ENCODE measurements at regions not wholly inside any gene's neighbourhood (a gene's known extent, or its start where the extent isn't known, plus 50 kb on each side); places are given as distances from the start of the nearest gene placed in this dataset.

DNA sequence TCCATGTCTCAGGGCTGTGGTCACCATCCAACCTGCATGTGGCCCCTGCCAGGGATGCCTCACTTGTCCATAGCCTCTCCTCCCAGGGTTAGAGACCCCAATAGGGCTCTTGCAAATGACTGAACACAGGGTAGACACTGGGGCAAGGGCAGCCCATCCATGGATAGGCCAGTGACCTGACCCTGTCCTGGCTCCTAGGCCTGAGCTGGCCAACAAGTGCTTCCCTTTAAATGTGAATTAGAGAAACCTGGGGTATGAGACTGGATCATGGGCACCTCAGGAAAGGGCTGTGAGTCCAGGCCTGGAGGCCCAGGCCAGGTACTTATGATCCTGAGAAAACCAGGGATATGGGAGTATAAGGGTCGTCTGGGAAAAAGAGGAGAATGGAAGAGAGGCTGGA, 64.5 kb downstream of the COPS8 start:
- Histone ChIP-seq H3K36me3 (ENCODE audit: insufficient read depth, low read depth, low read length) (no peaks in the 10 kb centered on the region), H3K4me1 (ENCODE audit: insufficient read depth, low read length) (peaks cover 2% of the 10 kb centered on the region; the same call in 1 of the 2 replicates), H3K9me3 (ENCODE audit: insufficient read depth, low read depth, low read length) (peaks cover 31% of the 10 kb centered on the region), H3K9ac (ENCODE audit: low read depth, low read length) (no peak overlapping the region), H3K27ac (ENCODE audit: low read length) (no peak overlapping the region), H3K4me3 (ENCODE audit: low read length) (no peak overlapping the region), H3K27me3 (ENCODE audit: insufficient read depth, low read length) (no peaks in the 10 kb centered on the region)

DNA sequence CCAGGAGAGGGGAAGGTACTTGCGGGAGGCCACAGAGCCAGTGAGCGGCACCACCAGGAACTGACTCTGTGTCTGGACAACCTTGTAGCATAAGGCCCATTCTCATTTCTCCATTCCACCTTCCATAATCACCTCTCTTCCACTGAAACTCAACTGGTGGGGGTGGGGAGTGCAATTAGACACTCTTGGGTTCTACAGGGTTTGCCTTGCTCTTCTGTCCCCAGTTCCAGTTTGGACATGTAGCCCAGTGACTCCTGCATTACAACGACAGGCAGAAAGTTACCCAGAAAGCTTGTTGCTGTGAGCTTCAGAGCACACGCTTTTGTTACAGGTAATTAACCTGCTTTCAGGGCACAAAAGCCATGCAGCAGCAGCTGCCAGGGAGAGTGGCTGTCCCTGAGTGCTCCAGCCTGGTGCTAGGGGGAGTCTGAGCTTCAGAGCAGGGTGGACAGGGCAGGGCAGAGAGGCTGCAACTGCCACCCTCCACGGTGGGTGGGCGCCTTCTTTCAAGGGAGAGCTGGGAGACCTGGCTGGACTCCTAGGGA, 65.2 kb downstream of the COPS8 start:
- peaks cover 28% of the 10 kb centered on the region for H3K9me3 ChIP-seq (ENCODE audit: insufficient read depth, low read depth, low read length)
- no peaks in the 10 kb centered on the region for H3K27me3 ChIP-seq (ENCODE audit: insufficient read depth, low read length)
- peaks cover 5% of the 10 kb centered on the region; the same call in 1 of the 2 replicates for H3K4me1 ChIP-seq (ENCODE audit: insufficient read depth, low read length)
- no peak overlapping the region for H3K4me3 ChIP-seq (ENCODE audit: low read length)
- no peak overlapping the region for H3K27ac ChIP-seq (ENCODE audit: low read length)
- H3K36me3 ChIP-seq (ENCODE audit: insufficient read depth, low read depth, low read length): no peaks in the 10 kb centered on the region
- H3K9ac ChIP-seq (ENCODE audit: low read depth, low read length): no peak overlapping the region

DNA sequence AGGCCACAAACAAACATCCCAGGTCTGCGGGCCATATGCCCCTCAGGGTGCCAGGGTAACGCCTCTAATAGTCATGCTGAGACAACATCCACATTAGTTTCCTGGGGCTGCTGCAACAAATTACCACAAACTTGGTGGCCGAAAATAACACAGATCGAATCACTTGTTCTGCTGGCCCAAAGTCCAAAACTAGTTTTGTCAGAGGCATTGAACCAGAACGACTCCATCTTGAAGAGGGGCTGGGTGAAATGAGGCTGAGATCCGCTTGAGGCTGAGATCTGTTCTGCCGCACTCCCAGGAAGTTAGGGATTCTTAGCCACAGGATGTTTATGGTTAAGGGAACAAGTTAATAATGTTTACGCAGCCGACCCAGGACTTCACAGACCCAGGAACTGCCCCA, 66.7 kb downstream of the COPS8 start:
- Histone ChIP-seq H3K27ac (ENCODE audit: low read length) (no peak overlapping the region), H3K4me1 (ENCODE audit: insufficient read depth, low read length) (peaks cover 5% of the 10 kb centered on the region; the same call in 1 of the 2 replicates), H3K9me3 (ENCODE audit: insufficient read depth, low read depth, low read length) (peaks cover 13% of the 10 kb centered on the region), H3K36me3 (ENCODE audit: insufficient read depth, low read depth, low read length) (no peaks in the 10 kb centered on the region), H3K4me3 (ENCODE audit: low read length) (no peak overlapping the region), H3K9ac (ENCODE audit: low read depth, low read length) (no peak overlapping the region), H3K27me3 (ENCODE audit: insufficient read depth, low read length) (no peaks in the 10 kb centered on the region)

DNA sequence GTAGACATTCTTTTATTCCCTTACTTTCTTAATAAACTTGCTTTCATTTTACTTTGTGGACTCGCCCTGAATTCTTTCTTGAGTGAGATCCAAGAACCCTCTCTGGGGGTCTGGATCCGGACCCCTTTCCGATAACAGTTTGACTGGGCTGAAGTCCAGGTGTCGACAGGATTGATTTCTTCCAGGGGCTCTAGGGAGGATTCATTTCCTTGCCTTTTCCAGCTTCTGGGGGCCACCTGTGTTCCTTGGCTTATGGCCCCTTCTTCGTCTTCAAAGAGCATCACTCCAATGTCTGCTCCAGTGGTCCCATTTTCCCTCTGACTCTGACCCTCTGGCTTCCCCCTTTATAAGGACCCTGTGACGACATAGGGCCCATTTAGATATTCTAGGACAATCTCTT, 67.5 kb downstream of the COPS8 start:
- Histone ChIP-seq H3K9ac (ENCODE audit: low read depth, low read length) (no peak overlapping the region), H3K27me3 (ENCODE audit: insufficient read depth, low read length) (no peaks in the 10 kb centered on the region), H3K27ac (ENCODE audit: low read length) (no peak overlapping the region), H3K36me3 (ENCODE audit: insufficient read depth, low read depth, low read length) (no peaks in the 10 kb centered on the region), H3K9me3 (ENCODE audit: insufficient read depth, low read depth, low read length) (peaks cover 5% of the 10 kb centered on the region), H3K4me3 (ENCODE audit: low read length) (no peak overlapping the region), H3K4me1 (ENCODE audit: insufficient read depth, low read length) (peaks cover 5% of the 10 kb centered on the region; the same call in 1 of the 2 replicates)

- H3K4me1 ChIP-seq (ENCODE audit: insufficient read depth, low read length): peaks cover 5% of the 10 kb centered on the region; the same call in 1 of the 2 replicates
- H3K9ac ChIP-seq (ENCODE audit: low read depth, low read length): no peak overlapping the region
- no peaks in the 10 kb centered on the region for H3K36me3 ChIP-seq (ENCODE audit: insufficient read depth, low read depth, low read length)
- no peaks in the 10 kb centered on the region for H3K9me3 ChIP-seq (ENCODE audit: insufficient read depth, low read depth, low read length)
- no peaks in the 10 kb centered on the region for H3K27me3 ChIP-seq (ENCODE audit: insufficient read depth, low read length)
- no peak overlapping the region for H3K4me3 ChIP-seq (ENCODE audit: low read length)
- H3K27ac ChIP-seq (ENCODE audit: low read length): no peak overlapping the region
Measured at GRCh38 chr2:237154082-237154638, 68.5 kb downstream of the COPS8 start.

GRCh38 chr2:237154884-237155851, 69.5 kb downstream of the COPS8 start:
- H3K9ac ChIP-seq (ENCODE audit: low read depth, low read length): no peak overlapping the region
- no peaks in the 10 kb centered on the region for H3K36me3 ChIP-seq (ENCODE audit: insufficient read depth, low read depth, low read length)
- H3K9me3 ChIP-seq (ENCODE audit: insufficient read depth, low read depth, low read length): no peaks in the 10 kb centered on the region
- no peaks in the 10 kb centered on the region for H3K27me3 ChIP-seq (ENCODE audit: insufficient read depth, low read length)
- no peak overlapping the region for H3K27ac ChIP-seq (ENCODE audit: low read length)
- H3K4me1 ChIP-seq (ENCODE audit: insufficient read depth, low read length): peaks cover 5% of the 10 kb centered on the region; the same call in 1 of the 2 replicates
- no peak overlapping the region for H3K4me3 ChIP-seq (ENCODE audit: low read length)

GRCh38 chr2:237156031-237156856, 70.6 kb downstream of the COPS8 start:
- no peaks in the 10 kb centered on the region for H3K9me3 ChIP-seq (ENCODE audit: insufficient read depth, low read depth, low read length)
- H3K4me3 ChIP-seq (ENCODE audit: low read length): no peak overlapping the region
- H3K9ac ChIP-seq (ENCODE audit: low read depth, low read length): no peak overlapping the region
- H3K4me1 ChIP-seq (ENCODE audit: insufficient read depth, low read length): peaks cover 5% of the 10 kb centered on the region; the same call in 1 of the 2 replicates
- H3K27ac ChIP-seq (ENCODE audit: low read length): no peak overlapping the region
- no peaks in the 10 kb centered on the region for H3K36me3 ChIP-seq (ENCODE audit: insufficient read depth, low read depth, low read length)
- H3K27me3 ChIP-seq (ENCODE audit: insufficient read depth, low read length): no peaks in the 10 kb centered on the region

GRCh38 chr2:237156857-237157779, 71.4 kb downstream of the COPS8 start:
- no peaks in the 10 kb centered on the region for H3K9me3 ChIP-seq (ENCODE audit: insufficient read depth, low read depth, low read length)
- no peaks in the 10 kb centered on the region for H3K36me3 ChIP-seq (ENCODE audit: insufficient read depth, low read depth, low read length)
- no peak overlapping the region for H3K9ac ChIP-seq (ENCODE audit: low read depth, low read length)
- H3K4me1 ChIP-seq (ENCODE audit: insufficient read depth, low read length): peaks cover 5% of the 10 kb centered on the region; the same call in 1 of the 2 replicates
- no peaks in the 10 kb centered on the region for H3K27me3 ChIP-seq (ENCODE audit: insufficient read depth, low read length)
- H3K27ac ChIP-seq (ENCODE audit: low read length): no peak overlapping the region
- no peak overlapping the region for H3K4me3 ChIP-seq (ENCODE audit: low read length)

DNA sequence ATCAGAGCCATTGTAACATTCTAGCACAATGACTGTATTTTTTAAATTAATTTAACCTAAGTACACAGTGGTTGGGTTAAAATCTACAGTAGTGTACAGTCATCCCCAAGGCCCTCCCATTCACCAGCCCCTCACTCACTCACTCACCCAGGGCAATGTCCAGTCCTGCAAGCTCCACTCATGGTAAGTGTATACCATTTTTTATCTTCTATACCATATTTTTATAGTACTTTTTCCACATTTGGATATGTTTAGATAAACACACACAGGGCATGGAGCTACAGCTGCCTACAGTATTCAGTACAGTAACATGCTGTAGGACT, 72.1 kb downstream of the COPS8 start:
- Histone ChIP-seq H3K36me3 (ENCODE audit: insufficient read depth, low read depth, low read length) (no peaks in the 10 kb centered on the region), H3K4me1 (ENCODE audit: insufficient read depth, low read length) (peaks cover 5% of the 10 kb centered on the region; the same call in 1 of the 2 replicates), H3K27ac (ENCODE audit: low read length) (no peak overlapping the region), H3K9ac (ENCODE audit: low read depth, low read length) (no peak overlapping the region), H3K4me3 (ENCODE audit: low read length) (no peak overlapping the region), H3K9me3 (ENCODE audit: insufficient read depth, low read depth, low read length) (no peaks in the 10 kb centered on the region), H3K27me3 (ENCODE audit: insufficient read depth, low read length) (no peaks in the 10 kb centered on the region)

GRCh38 chr2:237158194-237158593, 72.5 kb downstream of the COPS8 start:
- H3K27me3 ChIP-seq (ENCODE audit: insufficient read depth, low read length): no peaks in the 10 kb centered on the region
- no peak overlapping the region for H3K4me3 ChIP-seq (ENCODE audit: low read length)
- no peak overlapping the region for H3K27ac ChIP-seq (ENCODE audit: low read length)
- H3K36me3 ChIP-seq (ENCODE audit: insufficient read depth, low read depth, low read length): no peaks in the 10 kb centered on the region
- H3K9ac ChIP-seq (ENCODE audit: low read depth, low read length): no peak overlapping the region
- peaks cover 5% of the 10 kb centered on the region; the same call in 1 of the 2 replicates for H3K4me1 ChIP-seq (ENCODE audit: insufficient read depth, low read length)
- no peaks in the 10 kb centered on the region for H3K9me3 ChIP-seq (ENCODE audit: insufficient read depth, low read depth, low read length)

All from iPS-20b (cell line).